ENCODE measurements at regions not wholly inside any gene's neighbourhood (a gene's known extent, or its start where the extent isn't known, plus 50 kb on each side); places are given as distances from the start of the nearest gene placed in this dataset.

DNA sequence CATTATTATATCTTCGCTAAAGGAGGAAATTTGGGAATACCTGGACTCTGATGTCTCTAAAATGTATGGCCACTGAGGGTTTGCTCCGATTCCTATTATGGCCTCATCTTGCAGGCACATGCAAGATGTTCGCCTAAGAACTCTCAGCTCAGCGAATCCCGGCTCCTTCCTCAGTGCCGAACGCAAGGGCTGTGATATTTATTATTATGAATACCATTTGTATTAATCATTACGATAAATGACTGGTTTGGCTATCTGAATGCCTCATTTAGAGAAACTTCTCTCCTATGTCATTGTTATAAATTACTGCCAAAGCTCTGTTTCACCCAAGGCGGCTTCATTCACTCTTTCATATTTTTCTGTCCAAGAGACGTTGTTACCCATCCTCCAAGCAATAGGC lies 369.7 kb upstream of the TSHZ3 start:
- no peak for ATAC-seq (ENCODE audit: low read depth)
- in situ Hi-C loops (cut with MboI; ENCODE audit: low sequenced_read_pairs), result no loop called here
- H3K79me1 ChIP-seq (ENCODE audit: low read depth in 1 of 2, low read length in 2 of 2), result no peaks in the 10 kb centered on the region
- H3K23ac ChIP-seq (ENCODE audit: low read depth, low read length), result no peak overlapping the region
- no peaks in the 10 kb centered on the region for H4K20me1 ChIP-seq (ENCODE audit: insufficient read depth, low read length)
- no peaks in the 10 kb centered on the region for H3K36me3 ChIP-seq (ENCODE audit: control insufficient read depth, insufficient read depth, low read length)
- H2BK15ac ChIP-seq (ENCODE audit: low read depth, low read length), result no peak overlapping the region
- no peak overlapping the region for H2BK5ac ChIP-seq (ENCODE audit: low read depth, low read length, poor library complexity, severe bottlenecking)
- no peak for DNase-seq
- H3K9me1 ChIP-seq (ENCODE audit: insufficient read depth, low read length), result no peaks in the 10 kb centered on the region
- no peak overlapping the region for H4K5ac ChIP-seq (ENCODE audit: low read depth, low read length)
- H4K91ac ChIP-seq (ENCODE audit: insufficient read depth, low read depth, low read length), result no peak overlapping the region
- WGBS, 2 experiments (ENCODE audit: extremely low coverage in 2 of 2, insufficient read length in 1 of 2), result no CpG with 5 or more reads among the region's 10 CpGs
- no peak overlapping the region for H3K56ac ChIP-seq (ENCODE audit: extremely low read depth, insufficient read depth, low read length)
- intact Hi-C loops (cut with micrococcal nuclease), result no loop called here
- H4K8ac ChIP-seq (ENCODE audit: low read depth in 2 of 2, low read length in 2 of 2), result no peak overlapping the region
- POLR2A ChIA-PET (ENCODE audit: unreplicated experiment), result no interaction called here
- H3K27me3 ChIP-seq (ENCODE audit: control insufficient read depth, insufficient read depth, low read length), result no peaks in the 10 kb centered on the region
- H2AFZ ChIP-seq (replicated peaks; ENCODE audit: low read length, poor library complexity), result no peak overlapping the region
- dilution Hi-C loops (cut with HindIII; ENCODE audit: low sequenced_read_pairs, unreplicated experiment), result no loop called here
- no peak overlapping the region for H2BK20ac ChIP-seq (ENCODE audit: low read depth, low read length)
- no peak overlapping the region for H3K4me3 ChIP-seq (ENCODE audit: insufficient read depth, low read depth, low read length)
- H3K9me3 ChIP-seq (ENCODE audit: control insufficient read depth, insufficient read depth, low read length), result no peaks in the 10 kb centered on the region
- no TSS peak for BruUV-seq (replicated peaks)
- no peak overlapping the region for H2AK9ac ChIP-seq (replicated peaks; ENCODE audit: low read depth, low read length, poor library complexity)
- no peak overlapping the region for H2BK120ac ChIP-seq (ENCODE audit: low read depth, low read length)
- no peak overlapping the region for H3K4ac ChIP-seq (ENCODE audit: low read depth, low read length)
- no peak overlapping the region for H3K18ac ChIP-seq (ENCODE audit: low read depth, low read length)
- H3K9ac ChIP-seq (ENCODE audit: low read depth, low read length), result no peak overlapping the region
- CTCF ChIA-PET, result no interaction called here
- no peak overlapping the region for H2AK5ac ChIP-seq (ENCODE audit: low read depth, low read length)
- H3K27ac ChIP-seq (ENCODE audit: insufficient read depth, low read length), result no peak overlapping the region
- no peak overlapping the region for H3K4me2 ChIP-seq (ENCODE audit: low read depth, low read length)
- no peak for TF ChIP-seq FOS (IDR thresholded peaks at IDR 0.05; ENCODE audit: low read depth, low read length)
- TF ChIP-seq CHD1 (IDR thresholded peaks at IDR 0.05; ENCODE audit: low read depth, low read length), result no peak
- no peak for TF ChIP-seq RCOR1 (IDR thresholded peaks at IDR 0.05; ENCODE audit: insufficient replicate concordance, low read length)
- no peak for TF ChIP-seq RFX5 (IDR thresholded peaks at IDR 0.05; ENCODE audit: low read depth, low read length)
- TF ChIP-seq SMC3 (IDR thresholded peaks at IDR 0.05; ENCODE audit: low read depth, low read length), result no peak
- TF ChIP-seq, protein P1, sequence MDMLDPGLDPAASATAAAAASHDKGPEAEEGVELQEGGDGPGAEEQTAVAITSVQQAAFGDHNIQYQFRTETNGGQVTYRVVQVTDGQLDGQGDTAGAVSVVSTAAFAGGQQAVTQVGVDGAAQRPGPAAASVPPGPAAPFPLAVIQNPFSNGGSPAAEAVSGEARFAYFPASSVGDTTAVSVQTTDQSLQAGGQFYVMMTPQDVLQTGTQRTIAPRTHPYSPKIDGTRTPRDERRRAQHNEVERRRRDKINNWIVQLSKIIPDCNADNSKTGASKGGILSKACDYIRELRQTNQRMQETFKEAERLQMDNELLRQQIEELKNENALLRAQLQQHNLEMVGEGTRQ (IDR thresholded peaks at IDR 0.05; ENCODE audit: low read depth, low read length), result no peak
- TF ChIP-seq, protein P2, sequence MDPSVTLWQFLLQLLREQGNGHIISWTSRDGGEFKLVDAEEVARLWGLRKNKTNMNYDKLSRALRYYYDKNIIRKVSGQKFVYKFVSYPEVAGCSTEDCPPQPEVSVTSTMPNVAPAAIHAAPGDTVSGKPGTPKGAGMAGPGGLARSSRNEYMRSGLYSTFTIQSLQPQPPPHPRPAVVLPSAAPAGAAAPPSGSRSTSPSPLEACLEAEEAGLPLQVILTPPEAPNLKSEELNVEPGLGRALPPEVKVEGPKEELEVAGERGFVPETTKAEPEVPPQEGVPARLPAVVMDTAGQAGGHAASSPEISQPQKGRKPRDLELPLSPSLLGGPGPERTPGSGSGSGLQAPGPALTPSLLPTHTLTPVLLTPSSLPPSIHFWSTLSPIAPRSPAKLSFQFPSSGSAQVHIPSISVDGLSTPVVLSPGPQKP (IDR thresholded peaks at IDR 0.05; ENCODE audit: borderline replicate concordance, low read depth, low read length), result no peak
- no peak for TF ChIP-seq CEBPB (IDR thresholded peaks at IDR 0.05; ENCODE audit: low read depth, low read length)
- no peak for TF ChIP-seq MAFK (IDR thresholded peaks at IDR 0.05; ENCODE audit: low read depth, low read length)
- no peak for TF ChIP-seq MAZ (IDR thresholded peaks at IDR 0.05; ENCODE audit: borderline replicate concordance, low read depth, low read length)
- TF ChIP-seq POLR2A (IDR thresholded peaks at IDR 0.05; ENCODE audit: low read depth, low read length), result no peak
- TF ChIP-seq, protein P3, sequence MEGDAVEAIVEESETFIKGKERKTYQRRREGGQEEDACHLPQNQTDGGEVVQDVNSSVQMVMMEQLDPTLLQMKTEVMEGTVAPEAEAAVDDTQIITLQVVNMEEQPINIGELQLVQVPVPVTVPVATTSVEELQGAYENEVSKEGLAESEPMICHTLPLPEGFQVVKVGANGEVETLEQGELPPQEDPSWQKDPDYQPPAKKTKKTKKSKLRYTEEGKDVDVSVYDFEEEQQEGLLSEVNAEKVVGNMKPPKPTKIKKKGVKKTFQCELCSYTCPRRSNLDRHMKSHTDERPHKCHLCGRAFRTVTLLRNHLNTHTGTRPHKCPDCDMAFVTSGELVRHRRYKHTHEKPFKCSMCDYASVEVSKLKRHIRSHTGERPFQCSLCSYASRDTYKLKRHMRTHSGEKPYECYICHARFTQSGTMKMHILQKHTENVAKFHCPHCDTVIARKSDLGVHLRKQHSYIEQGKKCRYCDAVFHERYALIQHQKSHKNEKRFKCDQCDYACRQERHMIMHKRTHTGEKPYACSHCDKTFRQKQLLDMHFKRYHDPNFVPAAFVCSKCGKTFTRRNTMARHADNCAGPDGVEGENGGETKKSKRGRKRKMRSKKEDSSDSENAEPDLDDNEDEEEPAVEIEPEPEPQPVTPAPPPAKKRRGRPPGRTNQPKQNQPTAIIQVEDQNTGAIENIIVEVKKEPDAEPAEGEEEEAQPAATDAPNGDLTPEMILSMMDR (conservative IDR thresholded peaks at IDR 0.05; ENCODE audit: low read depth, low read length), result no peak
- no peak for TF ChIP-seq NFE2L2 (IDR thresholded peaks at IDR 0.05; ENCODE audit: low read depth, low read length)
- TF ChIP-seq RAD21 (IDR thresholded peaks at IDR 0.05; ENCODE audit: low read length), result no peak
- TF ChIP-seq BHLHE40 (IDR thresholded peaks at IDR 0.05; ENCODE audit: low read depth, low read length), result no peak
- TF ChIP-seq MXI1 (IDR thresholded peaks at IDR 0.05; ENCODE audit: borderline replicate concordance, low read depth, low read length), result no peak
- no peak overlapping the region for H3K14ac ChIP-seq (replicated peaks; ENCODE audit: low read depth, low read length)
- H3K4me1 ChIP-seq (ENCODE audit: control insufficient read depth, insufficient read depth, low read length), result no peaks in the 10 kb centered on the region

Measured in IMR-90 (cell line).